ENCODE measurements at regions not wholly inside any gene's neighbourhood (a gene's known extent, or its start where the extent isn't known, plus 50 kb on each side); places are given as distances from the start of the nearest gene placed in this dataset.

GRCh38 chr5:8923526-8923925 lies 622.3 kb downstream of the SEMA5A start:
- Histone ChIP-seq H3K27me3 (ENCODE audit: control insufficient read depth in 3 of 3, insufficient read depth in 3 of 3, low read length in 2 of 3) (no peaks in the 10 kb centered on the region), H3K9ac (ENCODE audit: insufficient read depth in 1 of 2, low read length in 2 of 2) (no peak overlapping the region), H3K27ac (ENCODE audit: low read depth in 1 of 2, low read length in 1 of 2) (no peak overlapping the region), H3K9me3 (ENCODE audit: control insufficient read depth in 4 of 4, insufficient read depth in 3 of 4, low read length in 3 of 4) (peaks cover 0 to 6% (median 1%) of the 10 kb centered on the region in 4 donors), H3K36me3 (ENCODE audit: control insufficient read depth in 4 of 4, insufficient read depth in 4 of 4, low read length in 4 of 4) (no peaks in the 10 kb centered on the region), H3K4me3 (no peak overlapping the region), H3K4me1 (ENCODE audit: control insufficient read depth in 5 of 5, insufficient read depth in 5 of 5, low read length in 5 of 5) (peaks cover 0 to 9% (median 0%) of the 10 kb centered on the region in 5 donors)
- WGBS, 2 donors: 53 to 54% methylated on average over 1 of the region's 1 CpG
- TF ChIP-seq CTCF (IDR thresholded peaks at IDR 0.05; ENCODE audit: control extremely low read depth, extremely low read depth): no peak
- no peak for ATAC-seq (ENCODE audit: insufficient read depth, low FRiP score)
- peak; percentile 51 to 82 (median 73) for DNase-seq

GRCh38 chr5:8924054-8924793 lies 621.7 kb downstream of the SEMA5A start:
- Histone ChIP-seq H3K27ac (ENCODE audit: low read depth in 1 of 2, low read length in 1 of 2) (no peak overlapping the region), H3K4me1 (ENCODE audit: control insufficient read depth in 5 of 5, insufficient read depth in 5 of 5, low read length in 5 of 5) (peaks cover 0 to 9% (median 0%) of the 10 kb centered on the region in 5 donors), H3K9ac (ENCODE audit: insufficient read depth in 1 of 2, low read length in 2 of 2) (no peak overlapping the region), H3K27me3 (ENCODE audit: control insufficient read depth in 3 of 3, insufficient read depth in 3 of 3, low read length in 2 of 3) (no peaks in the 10 kb centered on the region), H3K36me3 (ENCODE audit: control insufficient read depth in 4 of 4, insufficient read depth in 4 of 4, low read length in 4 of 4) (no peaks in the 10 kb centered on the region), H3K4me3 (no peak overlapping the region), H3K9me3 (ENCODE audit: control insufficient read depth in 4 of 4, insufficient read depth in 3 of 4, low read length in 3 of 4) (peaks cover 0 to 6% (median 1%) of the 10 kb centered on the region in 4 donors)
- WGBS, 2 donors: 67 to 89% methylated on average over 3 of the region's 3 CpGs
- ATAC-seq (ENCODE audit: insufficient read depth, low FRiP score) (no peak), DNase-seq (no peak)
- no peak for TF ChIP-seq CTCF (IDR thresholded peaks at IDR 0.05; ENCODE audit: control extremely low read depth, extremely low read depth)

- Histone ChIP-seq H3K36me3 (ENCODE audit: control insufficient read depth in 4 of 4, insufficient read depth in 4 of 4, low read length in 4 of 4) (no peaks in the 10 kb centered on the region), H3K9ac (ENCODE audit: insufficient read depth in 1 of 2, low read length in 2 of 2) (no peak overlapping the region), H3K27ac (ENCODE audit: low read depth in 1 of 2, low read length in 1 of 2) (no peak overlapping the region), H3K4me1 (ENCODE audit: control insufficient read depth in 5 of 5, insufficient read depth in 5 of 5, low read length in 5 of 5) (no peaks in the 10 kb centered on the region), H3K4me3 (no peak overlapping the region), H3K27me3 (ENCODE audit: control insufficient read depth in 3 of 3, insufficient read depth in 3 of 3, low read length in 2 of 3) (no peaks in the 10 kb centered on the region), H3K9me3 (ENCODE audit: control insufficient read depth in 4 of 4, insufficient read depth in 3 of 4, low read length in 3 of 4) (no peaks in the 10 kb centered on the region)
- 64 to 88% methylated on average over 2 of the region's 2 CpGs for whole genome bisulfite sequencing, 2 donors
- no peak for DNase-seq
- TF ChIP-seq CTCF (IDR thresholded peaks at IDR 0.05; ENCODE audit: control extremely low read depth, extremely low read depth): no peak
- ATAC-seq (ENCODE audit: insufficient read depth, low FRiP score): no peak
Measured at GRCh38 chr5:8930021-8930420, 615.9 kb downstream of the SEMA5A start.

All from lung (tissue), 11 donors.